ENCODE measurements at regions not wholly inside any gene's neighbourhood (a gene's known extent, or its start where the extent isn't known, plus 50 kb on each side); places are given as distances from the start of the nearest gene placed in this dataset.

DNA sequence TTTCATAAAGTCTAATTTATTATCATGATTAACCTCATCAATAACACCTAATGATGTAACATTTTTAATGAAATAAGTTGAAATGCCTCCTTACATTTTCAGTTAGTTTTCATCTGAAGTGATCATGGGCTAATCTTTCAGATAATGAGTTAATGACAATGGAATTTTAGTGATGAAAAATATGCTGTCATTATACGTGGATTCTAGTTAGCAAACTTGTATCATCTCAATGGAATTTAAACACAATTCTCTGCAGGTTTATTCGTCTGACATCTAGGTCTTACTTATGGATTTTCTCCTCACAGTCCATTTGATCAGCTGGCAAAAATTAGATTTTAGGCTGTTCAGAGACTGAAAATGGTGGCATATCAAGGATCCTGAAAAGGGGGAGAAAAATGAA, 885.0 kb downstream of the SLC4A3 start:
- DNase-seq (ENCODE audit: low read depth in 1 of 2, low spot score in 1 of 2) = no peak

GRCh38 chr2:220513573-220514288, 886.3 kb downstream of the SLC4A3 start:
- no peak for DNase-seq (ENCODE audit: low read depth in 1 of 2, low spot score in 1 of 2)

- no peak for DNase-seq (ENCODE audit: low read depth in 1 of 2, low spot score in 1 of 2)
These were observed 894.1 kb downstream of the SLC4A3 start for GRCh38 chr2:220521551-220521950.

DNA sequence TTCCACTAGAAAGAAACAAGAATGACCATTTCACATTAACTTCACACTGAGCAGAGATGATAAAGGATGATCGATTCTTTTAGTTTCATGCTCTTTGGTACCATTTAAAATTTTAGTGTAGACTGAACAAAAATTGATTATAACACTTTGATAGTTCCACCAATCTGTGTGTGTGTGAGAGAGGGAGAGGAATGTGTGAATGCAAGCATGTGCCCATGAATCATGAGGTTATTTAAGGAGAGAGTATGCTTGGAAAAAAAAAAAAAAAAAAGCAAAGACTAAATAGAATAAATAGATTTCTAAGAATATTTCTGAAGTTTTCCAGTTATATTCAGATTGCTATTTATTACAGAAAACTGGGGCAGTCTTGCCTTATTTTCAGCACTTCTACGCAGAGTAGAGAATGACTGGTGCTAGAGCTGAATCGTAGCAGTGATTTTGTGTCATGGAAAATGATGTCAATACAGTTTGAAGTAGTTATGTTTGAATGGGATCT, 900.8 kb downstream of the SLC4A3 start:
- no peak for DNase-seq (ENCODE audit: low read depth in 1 of 2, low spot score in 1 of 2)

GRCh38 chr2:220531216-220531615, 903.8 kb downstream of the SLC4A3 start:
- no peak for DNase-seq (ENCODE audit: low read depth in 1 of 2, low spot score in 1 of 2)

DNA sequence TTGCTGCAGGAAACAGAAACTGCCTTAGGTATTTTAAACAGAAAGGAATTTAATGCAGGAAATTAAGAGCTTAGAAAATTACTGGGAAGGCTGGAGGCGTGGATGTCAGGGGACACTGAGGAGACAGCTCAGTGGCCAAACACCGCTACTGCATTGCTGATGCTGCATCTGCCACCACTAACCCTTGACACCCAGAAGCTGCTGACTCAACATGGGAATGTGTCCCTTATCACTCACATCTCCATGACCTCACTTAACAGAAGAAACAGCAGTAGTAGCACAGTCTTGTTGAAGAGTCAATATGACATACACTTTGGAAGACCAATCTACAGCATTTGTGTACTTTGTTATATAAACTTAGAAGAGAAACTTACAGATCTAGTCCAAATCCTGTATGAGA, 906.1 kb downstream of the SLC4A3 start:
- no peak for DNase-seq (ENCODE audit: low read depth in 1 of 2, low spot score in 1 of 2)

DNA sequence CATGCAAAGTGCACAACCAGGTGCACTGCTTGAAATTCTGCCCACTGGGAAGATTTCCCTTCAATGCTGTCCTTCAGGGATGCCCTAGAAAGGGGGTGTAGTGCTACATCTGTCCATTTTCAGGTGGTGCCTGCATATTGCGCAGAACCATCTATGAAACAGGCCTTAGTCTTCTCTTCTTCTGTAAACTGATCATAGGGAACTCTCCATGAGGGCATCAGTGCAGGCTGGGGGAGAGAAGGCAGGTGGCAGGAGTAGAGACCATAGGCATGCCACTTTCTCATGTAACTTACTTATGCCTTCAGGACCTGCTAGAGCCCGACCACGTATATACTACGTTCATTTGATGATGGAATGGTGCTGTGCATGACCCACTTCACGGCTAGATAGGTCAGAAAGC, 912.1 kb downstream of the SLC4A3 start:
- DNase-seq (ENCODE audit: low read depth in 1 of 2, low spot score in 1 of 2) = no peak

GRCh38 chr2:220544049-220544448, 916.6 kb downstream of the SLC4A3 start:
- no peak for DNase-seq (ENCODE audit: low read depth in 1 of 2, low spot score in 1 of 2)

DNA sequence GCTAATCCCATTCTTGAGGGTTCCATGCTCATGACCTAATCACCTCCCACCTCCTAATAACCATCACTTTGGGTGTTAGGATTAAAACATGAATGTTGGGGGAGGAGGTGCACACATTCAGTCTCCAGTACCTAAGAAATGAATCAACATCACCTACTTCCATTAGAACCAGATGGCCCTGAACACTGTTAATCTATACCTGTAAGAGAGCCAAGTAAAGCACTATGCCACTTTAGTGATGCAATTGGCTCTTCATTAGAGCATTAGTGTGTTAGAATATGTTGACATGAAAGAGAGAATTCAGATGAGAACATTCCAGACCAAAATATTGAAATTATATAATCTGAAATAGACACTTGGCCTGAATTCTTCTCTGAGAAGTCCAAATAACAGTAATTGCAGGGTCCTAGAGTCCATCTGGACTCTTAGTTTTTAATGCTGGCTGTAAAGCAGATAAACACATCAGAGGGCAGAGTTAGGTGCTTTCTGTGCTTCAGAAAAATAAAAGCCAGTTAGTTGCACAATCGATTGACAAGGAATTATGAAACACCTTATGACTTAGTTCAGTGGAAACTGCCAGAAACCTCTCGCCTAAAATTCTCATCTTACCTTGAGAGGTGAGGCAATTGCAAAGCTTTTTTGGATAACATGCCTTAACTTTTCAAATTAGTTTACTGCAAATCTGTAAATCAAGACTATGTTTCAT, 923.7 kb downstream of the SLC4A3 start:
- no peak for DNase-seq (ENCODE audit: low read depth in 1 of 2, low spot score in 1 of 2)

DNA sequence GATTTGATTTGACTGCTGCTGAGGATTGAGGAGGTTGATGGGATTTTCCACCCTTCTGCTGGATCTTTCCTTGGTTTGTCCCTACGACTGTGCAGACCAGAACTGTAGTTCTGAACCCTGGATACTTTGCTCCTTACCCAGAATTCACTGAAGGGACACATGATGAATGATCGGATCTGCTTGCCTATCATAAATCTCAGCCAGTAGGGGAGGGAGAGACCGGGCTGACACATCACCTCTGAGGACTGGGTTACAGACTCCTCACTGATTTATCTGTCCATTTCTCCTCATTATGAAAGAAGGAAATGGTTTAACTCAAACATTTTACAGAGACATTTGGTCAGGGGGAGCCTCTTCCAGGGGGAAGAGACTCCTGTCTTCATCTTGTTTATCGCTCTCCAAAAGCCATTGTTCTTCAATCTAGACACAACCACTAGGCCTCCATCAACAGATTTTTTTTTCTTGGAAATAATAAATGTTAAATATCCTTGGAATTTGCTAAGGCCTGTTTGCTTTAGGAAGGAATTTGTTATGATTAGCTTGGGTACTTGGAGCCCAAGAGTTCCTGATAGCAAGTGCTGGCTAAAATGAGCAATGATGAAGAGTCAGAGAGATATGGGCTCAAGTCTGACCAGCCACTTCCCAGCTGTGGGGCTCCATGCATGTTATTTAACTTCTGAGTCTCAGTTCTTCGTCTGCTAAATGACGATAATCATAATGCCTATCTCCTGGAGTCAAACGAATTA, 925.5 kb downstream of the SLC4A3 start:
- no peak for DNase-seq (ENCODE audit: low read depth in 1 of 2, low spot score in 1 of 2)

GRCh38 chr2:220555961-220556630, 928.7 kb downstream of the SLC4A3 start:
- no peak for DNase-seq (ENCODE audit: low read depth in 1 of 2, low spot score in 1 of 2)

- DNase-seq (ENCODE audit: low read depth in 1 of 2, low spot score in 1 of 2) = no peak
These were observed 929.2 kb downstream of the SLC4A3 start for GRCh38 chr2:220556658-220557057.

DNA sequence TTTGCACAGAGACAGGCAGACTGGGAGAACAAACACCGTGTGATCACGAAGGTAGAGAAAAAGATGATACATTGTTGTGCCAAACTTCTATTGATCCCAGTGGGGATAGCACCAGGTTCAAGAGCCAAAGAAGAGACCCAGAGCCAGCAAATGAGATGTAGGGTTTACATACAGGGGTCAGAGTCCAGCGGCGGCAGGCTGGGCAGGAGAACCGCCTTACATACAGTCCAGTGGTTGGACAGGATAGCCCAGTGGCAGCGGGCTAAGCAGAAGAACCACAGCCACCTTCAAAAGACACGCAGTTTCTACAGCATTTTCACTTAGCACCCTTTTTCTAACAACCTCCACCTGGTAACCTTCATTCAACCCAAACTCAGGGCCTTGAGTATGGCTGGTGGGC, 932.8 kb downstream of the SLC4A3 start:
- no peak for DNase-seq (ENCODE audit: low read depth in 1 of 2, low spot score in 1 of 2)

GRCh38 chr2:220562375-220563140, 935.1 kb downstream of the SLC4A3 start:
- no peak for DNase-seq (ENCODE audit: low read depth in 1 of 2, low spot score in 1 of 2)

GRCh38 chr2:220568296-220568695, 940.9 kb downstream of the SLC4A3 start:
- DNase-seq (ENCODE audit: low read depth in 1 of 2, low spot score in 1 of 2) = no peak

- DNase-seq (ENCODE audit: low read depth in 1 of 2, low spot score in 1 of 2) = no peak
These were observed 941.9 kb downstream of the SLC4A3 start for GRCh38 chr2:220569112-220569897.

GRCh38 chr2:220572385-220572784, 945.0 kb downstream of the SLC4A3 start:
- DNase-seq (ENCODE audit: low read depth in 1 of 2, low spot score in 1 of 2) = no peak

- DNase-seq (ENCODE audit: low read depth in 1 of 2, low spot score in 1 of 2) = no peak
These were observed 946.6 kb downstream of the SLC4A3 start for GRCh38 chr2:220574038-220574437.

DNA sequence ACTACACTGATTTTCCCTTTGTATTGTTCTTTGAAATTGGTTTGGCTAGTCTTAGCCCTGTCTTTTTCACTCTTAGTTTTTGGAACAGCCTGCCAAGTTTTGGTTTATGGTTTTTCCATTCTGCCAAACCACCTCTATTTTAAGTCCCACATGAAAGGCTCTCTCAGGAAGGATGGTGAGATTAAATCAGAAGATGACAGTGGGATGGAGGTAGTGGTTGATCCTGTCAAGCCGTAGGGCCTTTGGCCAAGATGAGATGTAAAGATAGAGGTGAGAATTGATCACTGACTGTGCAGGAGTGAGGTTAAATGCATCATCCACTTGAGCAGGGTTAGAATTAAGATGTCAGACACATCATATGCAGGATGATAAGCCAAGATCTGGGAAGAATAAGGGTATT, 948.5 kb downstream of the SLC4A3 start:
- no peak for DNase-seq (ENCODE audit: low read depth in 1 of 2, low spot score in 1 of 2)

DNA sequence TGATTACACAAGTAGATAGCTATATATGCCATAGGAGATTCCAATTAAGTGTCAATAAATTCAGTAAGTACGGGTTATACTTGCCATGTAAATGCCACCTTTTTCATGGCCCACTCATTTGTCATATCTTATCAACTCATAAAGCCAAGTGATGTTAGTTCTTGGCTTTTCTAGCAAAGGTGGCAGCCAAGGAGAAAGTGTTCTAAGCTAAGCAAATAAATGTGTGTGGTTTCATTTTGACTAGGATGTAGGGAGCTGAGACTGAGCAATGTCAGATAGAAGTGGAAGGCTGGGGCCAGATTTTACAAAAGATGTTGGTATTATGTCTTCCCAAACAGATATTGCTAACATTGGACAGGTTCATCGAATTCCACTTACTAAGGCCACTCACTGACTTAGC, 952.0 kb downstream of the SLC4A3 start:
- DNase-seq (ENCODE audit: low read depth in 1 of 2, low spot score in 1 of 2) = no peak

Measured in activated CD4-positive, alpha-beta T cell treated with anti-CD3 and anti-CD28 coated beads, Interleukin-2, amount 50 U/mL, for 24 hours (primary cell).